Breast epithelium (tissue), 4 donors: ENCODE measurements at regions not wholly inside any gene's neighbourhood (a gene's known extent, or its start where the extent isn't known, plus 50 kb on each side); places are given as distances from the start of the nearest gene placed in this dataset.

Source experiments
- DNase-seq, 2 donors: peaks; one replicate each; pipeline ENCODE4 v3.0.0-alpha.2; 2019; ENCODE audit warnings: low spot score in 2 of 2
- H3K27ac ChIP-seq, 2 donors: fragments of 200-600 bp; sonication (generic) in 1 of 2; one replicate each; pipeline ENCODE4 v1.5.1; 2016 to 2019; ENCODE audit warnings: mild to moderate bottlenecking in 1 of 2
- H3K27me3 ChIP-seq, 2 donors: fragments of 200-600 bp; sonication (generic) in 1 of 2; one replicate each; pipeline versions ENCODE4 v1.5.1 to v1.6.0; 2017 to 2019; ENCODE audit warnings: control low read depth in 1 of 2, mild to moderate bottlenecking in 1 of 2
- H3K36me3 ChIP-seq: fragments of 200-600 bp; one replicate; pipeline ENCODE4 v1.5.1; 2019
- H3K4me1 ChIP-seq, 2 donors: fragments of 200-600 bp; sonication (generic); one replicate each; pipeline ENCODE4 v1.5.1; 2016 to 2019; ENCODE audit warnings: control low read depth in 1 of 2
- H3K4me3 ChIP-seq, 3 donors: fragments of 200-600 bp; sonication (generic); 1 replicate in 2 of 3; 2 replicates in 1 of 3; pipeline ENCODE4 v1.5.1; 2016 to 2019; ENCODE audit warnings: mild to moderate bottlenecking in 3 of 3, moderate library complexity in 2 of 3
- H3K9me3 ChIP-seq, 2 donors: fragments of 200-600 bp; sonication (generic) in 1 of 2; one replicate each; pipeline ENCODE4 v1.5.1; 2016 to 2019; ENCODE audit warnings: control low read depth in 1 of 2
- POLR2A ChIP-seq: fragments of 450-650 bp; IDR thresholded peaks from one replicate; pipeline ENCODE4 v1.6.1; 2016; ENCODE audit warnings: antibody characterized with exemption, mild to moderate bottlenecking, moderate library complexity
- POLR2AphosphoS5 ChIP-seq, 3 donors: sonication (generic); formaldehyde crosslinking; IDR thresholded peaks; one replicate each; pipeline ENCODE4 v1.6.1; 2017; ENCODE audit warnings: antibody characterized with exemption in 3 of 3
- intact Hi-C: fragments of 100-400 bp; cut with DNase I; formaldehyde crosslinking; loops from one replicate; pipeline ENCODE4 v1.15.1; 2023; ENCODE audit warnings: low total_unique reads
- TF ChIP-seq, protein P1 (sequence below), 3 donors: fragments of 450-650 bp; IDR thresholded peaks; one replicate each; pipeline ENCODE4 v1.5.1; 2016 to 2017; ENCODE audit warnings: antibody characterized with exemption in 3 of 3, mild to moderate bottlenecking in 3 of 3, moderate library complexity in 3 of 3

DNA sequence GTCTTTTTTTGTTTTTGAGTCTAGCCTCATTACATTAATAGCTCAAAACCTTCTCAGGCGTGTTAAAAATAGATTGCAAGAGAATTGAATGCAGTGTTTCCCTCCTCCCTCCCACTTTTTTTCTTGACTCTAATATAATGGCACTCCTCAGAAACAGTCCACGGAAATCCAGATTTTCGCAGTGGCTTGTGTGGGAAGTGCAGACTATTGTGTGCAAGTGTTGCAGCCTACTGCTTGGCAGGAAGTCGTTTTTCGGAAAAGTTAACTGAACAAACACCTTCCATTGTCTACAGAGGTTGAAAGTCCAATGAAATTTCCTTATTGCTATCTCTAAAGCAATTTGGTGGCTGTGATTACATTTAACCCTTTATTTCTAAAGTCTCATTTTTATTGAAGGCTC, 147.9 kb upstream of the E2F7 start:
- TF ChIP-seq POLR2A, result no peak
- no peak for TF ChIP-seq POLR2AphosphoS5 (IDR thresholded peaks at IDR 0.05)
- TF ChIP-seq, protein P1, sequence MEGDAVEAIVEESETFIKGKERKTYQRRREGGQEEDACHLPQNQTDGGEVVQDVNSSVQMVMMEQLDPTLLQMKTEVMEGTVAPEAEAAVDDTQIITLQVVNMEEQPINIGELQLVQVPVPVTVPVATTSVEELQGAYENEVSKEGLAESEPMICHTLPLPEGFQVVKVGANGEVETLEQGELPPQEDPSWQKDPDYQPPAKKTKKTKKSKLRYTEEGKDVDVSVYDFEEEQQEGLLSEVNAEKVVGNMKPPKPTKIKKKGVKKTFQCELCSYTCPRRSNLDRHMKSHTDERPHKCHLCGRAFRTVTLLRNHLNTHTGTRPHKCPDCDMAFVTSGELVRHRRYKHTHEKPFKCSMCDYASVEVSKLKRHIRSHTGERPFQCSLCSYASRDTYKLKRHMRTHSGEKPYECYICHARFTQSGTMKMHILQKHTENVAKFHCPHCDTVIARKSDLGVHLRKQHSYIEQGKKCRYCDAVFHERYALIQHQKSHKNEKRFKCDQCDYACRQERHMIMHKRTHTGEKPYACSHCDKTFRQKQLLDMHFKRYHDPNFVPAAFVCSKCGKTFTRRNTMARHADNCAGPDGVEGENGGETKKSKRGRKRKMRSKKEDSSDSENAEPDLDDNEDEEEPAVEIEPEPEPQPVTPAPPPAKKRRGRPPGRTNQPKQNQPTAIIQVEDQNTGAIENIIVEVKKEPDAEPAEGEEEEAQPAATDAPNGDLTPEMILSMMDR (IDR thresholded peaks at IDR 0.05), result no peak
- no peak for DNase-seq
- Histone ChIP-seq H3K36me3 (no peaks in the 10 kb centered on the region), H3K27me3 (no peaks in the 10 kb centered on the region), H3K9me3 (no peaks in the 10 kb centered on the region), H3K4me1 (no peaks in the 10 kb centered on the region), H3K27ac (no peak overlapping the region), H3K4me3 (no peak overlapping the region)
- intact Hi-C loops, result no loop called here

DNA sequence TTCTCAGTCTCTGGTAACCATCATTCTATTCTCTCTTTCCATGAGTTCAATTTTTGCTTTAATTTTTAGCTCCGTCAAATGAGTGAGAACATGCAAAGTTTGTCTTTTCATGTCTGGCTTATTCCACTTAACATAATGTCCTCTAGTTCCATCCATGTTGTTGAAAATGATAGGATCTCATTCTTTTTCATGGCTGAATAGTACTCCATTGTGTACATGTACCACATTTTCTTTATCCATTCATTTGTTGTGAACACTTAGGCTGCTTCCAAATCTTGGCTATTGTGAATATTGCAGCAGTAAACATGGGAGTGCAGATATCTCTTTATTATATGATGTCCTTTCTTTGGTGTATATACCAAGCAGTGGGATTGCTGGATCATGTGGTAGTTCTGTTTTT, 145.4 kb upstream of the E2F7 start:
- Histone ChIP-seq H3K36me3 (no peaks in the 10 kb centered on the region), H3K4me3 (no peak overlapping the region), H3K9me3 (no peaks in the 10 kb centered on the region), H3K4me1 (no peaks in the 10 kb centered on the region), H3K27ac (no peak overlapping the region), H3K27me3 (no peaks in the 10 kb centered on the region)
- DNase-seq, result no peak
- TF ChIP-seq POLR2A, result no peak
- no peak for TF ChIP-seq POLR2AphosphoS5 (IDR thresholded peaks at IDR 0.05)
- TF ChIP-seq, protein P1 (IDR thresholded peaks at IDR 0.05), result no peak
- intact Hi-C loops, result no loop called here

DNA sequence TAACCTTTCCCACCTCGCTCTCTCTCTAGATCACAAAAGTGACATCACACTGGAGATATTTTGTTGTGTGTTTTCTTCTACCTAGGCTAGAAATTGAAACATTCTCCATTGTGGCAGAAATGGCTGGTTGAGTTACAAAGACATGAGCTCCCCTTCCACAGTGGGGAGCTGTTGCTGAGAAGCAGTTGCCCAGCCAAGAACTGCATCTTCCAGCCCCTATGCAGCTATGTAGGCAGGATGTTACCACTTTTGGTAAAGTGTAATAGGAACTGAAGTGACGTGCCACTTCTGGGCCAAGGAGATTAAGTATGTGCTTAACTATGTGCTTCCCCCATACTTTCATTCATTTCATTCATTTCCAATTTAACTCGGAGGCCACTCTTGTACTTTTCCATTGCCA, 138.7 kb upstream of the E2F7 start:
- Histone ChIP-seq H3K27me3 (no peaks in the 10 kb centered on the region), H3K36me3 (no peaks in the 10 kb centered on the region), H3K9me3 (no peaks in the 10 kb centered on the region), H3K27ac (no peak overlapping the region), H3K4me1 (no peaks in the 10 kb centered on the region), H3K4me3 (no peak overlapping the region)
- DNase-seq, result no peak
- TF ChIP-seq POLR2A, result no peak
- TF ChIP-seq, protein P1 (IDR thresholded peaks at IDR 0.05), result no peak
- TF ChIP-seq POLR2AphosphoS5 (IDR thresholded peaks at IDR 0.05), result no peak
- intact Hi-C loops, result no loop called here

DNA sequence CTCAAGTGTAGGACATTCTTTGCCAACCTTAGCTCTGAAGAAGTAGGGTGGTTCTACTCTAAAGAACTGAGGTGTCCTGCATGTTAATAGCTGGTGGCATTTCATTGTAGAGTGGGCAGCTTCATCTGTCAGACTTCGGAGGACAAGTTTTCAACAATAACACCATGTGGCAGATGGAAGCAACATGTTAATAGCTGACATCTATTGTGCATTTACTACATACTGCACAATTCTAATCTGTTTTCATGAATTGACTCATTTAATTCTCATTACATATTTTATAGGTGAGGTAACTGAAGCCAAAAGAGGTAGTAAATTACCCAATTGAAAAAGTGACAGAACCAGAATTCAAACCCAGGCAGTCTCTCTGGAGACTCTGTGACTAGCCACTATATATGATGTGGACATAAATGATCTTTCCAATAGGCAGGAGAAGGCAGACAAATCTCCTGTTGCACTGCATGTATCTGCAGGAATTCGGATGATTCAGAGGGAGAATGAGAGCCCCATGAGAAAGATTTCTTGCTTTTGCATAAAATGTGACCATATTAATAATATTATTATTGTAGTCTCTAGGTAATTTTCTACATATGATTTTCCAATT, 137.2 kb upstream of the E2F7 start:
- Histone ChIP-seq H3K27ac (no peak overlapping the region), H3K4me1 (no peaks in the 10 kb centered on the region), H3K9me3 (no peaks in the 10 kb centered on the region), H3K36me3 (no peaks in the 10 kb centered on the region), H3K4me3 (no peak overlapping the region), H3K27me3 (no peaks in the 10 kb centered on the region)
- TF ChIP-seq, protein P1 (IDR thresholded peaks at IDR 0.05), result no peak
- TF ChIP-seq POLR2AphosphoS5 (IDR thresholded peaks at IDR 0.05), result no peak
- no peak for TF ChIP-seq POLR2A
- intact Hi-C loops, result no loop called here
- no peak for DNase-seq

DNA sequence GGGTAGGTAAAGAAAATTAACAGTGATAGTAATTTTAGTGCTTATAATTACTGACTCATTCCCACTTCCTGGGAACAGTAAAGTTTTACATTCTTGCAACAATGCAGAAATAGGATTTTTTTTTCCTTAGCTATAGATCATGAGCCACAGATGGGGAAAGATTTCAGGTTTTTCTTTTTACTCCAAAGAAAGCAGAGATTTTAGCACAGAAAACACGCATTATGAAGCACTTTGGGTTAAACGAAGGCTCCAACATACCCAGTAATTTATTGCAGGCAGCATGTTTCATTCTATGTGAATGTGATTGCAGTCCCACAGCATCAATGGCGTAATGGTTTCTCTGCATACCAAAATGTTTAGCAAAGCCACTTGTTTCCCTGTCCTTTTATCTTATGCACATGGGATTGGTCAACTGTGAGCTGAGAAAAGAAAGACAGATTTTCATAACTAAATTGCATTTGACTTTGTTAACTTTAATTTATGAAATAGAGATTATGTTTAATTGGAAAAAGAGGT, 124.6 kb upstream of the E2F7 start:
- TF ChIP-seq POLR2A (no peak), POLR2AphosphoS5 (IDR thresholded peaks at IDR 0.05) (no peak)
- TF ChIP-seq, protein P1 (IDR thresholded peaks at IDR 0.05), result no peak
- H3K9me3 ChIP-seq, result no peaks in the 10 kb centered on the region
- no peaks in the 10 kb centered on the region for H3K36me3 ChIP-seq
- no peak overlapping the region for H3K4me3 ChIP-seq
- intact Hi-C loops, result loop anchor here (10.0 kb wide), 1 partner anchor 1785 kb away; no protein-coding TSS in a partner anchor
- H3K27ac ChIP-seq, result no peak overlapping the region
- H3K27me3 ChIP-seq, result no peaks in the 10 kb centered on the region
- H3K4me1 ChIP-seq, result no peaks in the 10 kb centered on the region
- DNase-seq, result no peak
